GM19025 (cell line): ENCODE measurements at regions not wholly inside any gene's neighbourhood (a gene's known extent, or its start where the extent isn't known, plus 50 kb on each side); places are given as distances from the start of the nearest gene placed in this dataset.
"Not testable (repeated sequence)": the region's sequence is repeated elsewhere in the genome, so short reads cannot be mapped to it uniquely, and the experiment has no call there.

Experiments
- ATAC-seq: cut with Tn5 transposase; IDR thresholded peaks from one replicate; pipeline ENCODE4 v1.9.1; 2021; ENCODE audit warnings: mild to moderate bottlenecking, low read depth, moderate library complexity; ENCODE audit not compliant: unreplicated experiment

GRCh38 chr3:194050782-194051320, 85.1 kb upstream of the HES1 start:
- ATAC-seq = no peak

- ATAC-seq = no peak
Measured at GRCh38 chr3:194051366-194052149, 84.4 kb upstream of the HES1 start.

- no peak for ATAC-seq
Measured at GRCh38 chr3:194053136-194053535, 82.8 kb upstream of the HES1 start.

GRCh38 chr3:194054016-194054415, 81.9 kb upstream of the HES1 start:
- ATAC-seq = no peak

GRCh38 chr3:194054540-194054939, 81.4 kb upstream of the HES1 start:
- ATAC-seq = no peak

- ATAC-seq = no peak
Measured at GRCh38 chr3:194054961-194055360, 81.0 kb upstream of the HES1 start.

GRCh38 chr3:194056323-194056722, 79.6 kb upstream of the HES1 start:
- ATAC-seq = not testable (repeated sequence)

GRCh38 chr3:194056731-194057415, 79.1 kb upstream of the HES1 start:
- ATAC-seq = no peak

- no peak for ATAC-seq
Measured at GRCh38 chr3:194057570-194058188, 78.3 kb upstream of the HES1 start.

GRCh38 chr3:194058189-194058571, 77.8 kb upstream of the HES1 start:
- ATAC-seq = peak; percentile 52

GRCh38 chr3:194058753-194059152, 77.2 kb upstream of the HES1 start:
- ATAC-seq = no peak

- ATAC-seq = no peak
Measured at GRCh38 chr3:194061421-194062030, 74.4 kb upstream of the HES1 start.

GRCh38 chr3:194062830-194063229, 73.1 kb upstream of the HES1 start:
- no peak for ATAC-seq

- ATAC-seq = no peak
Measured at GRCh38 chr3:194064380-194065332, 71.3 kb upstream of the HES1 start.

GRCh38 chr3:194067327-194067726, 68.6 kb upstream of the HES1 start:
- ATAC-seq = not testable (repeated sequence)

- ATAC-seq = no peak
Measured at GRCh38 chr3:194067949-194068362, 68.0 kb upstream of the HES1 start.

- no peak for ATAC-seq
Measured at GRCh38 chr3:194069421-194070219, 66.3 kb upstream of the HES1 start.

GRCh38 chr3:194070220-194070633, 65.7 kb upstream of the HES1 start:
- ATAC-seq = no peak
